PC-9 (cell line): ENCODE measurements at regions not wholly inside any gene's neighbourhood (a gene's known extent, or its start where the extent isn't known, plus 50 kb on each side); places are given as distances from the start of the nearest gene placed in this dataset.

Experiments used
- BruUV-seq: library from RNA; stranded (reverse); fragments of 400-500 nt; replicated peaks from 2 replicates; lab custom pipeline; 2021; lab: Mats Ljungman, UMichigan
- CTCF ChIA-PET: fragments of 300-600 bp; sonication (Branson Sonifier 250); formaldehyde crosslinking; loops from one replicate; lab custom pipeline; 2022; ENCODE audit warnings: antibody characterized with exemption; lab: Charles Lee
- POLR2A ChIA-PET: fragments of 300-600 bp; sonication (Branson Sonifier 250); formaldehyde crosslinking; loops from one replicate; lab custom pipeline; 2022; ENCODE audit warnings: antibody characterized with exemption; ENCODE audit not compliant: unreplicated experiment; lab: Charles Lee
- DNase-seq, 2 experiments: peaks; one replicate each; pipeline versions ENCODE4 v3.0.0 to v3.0.0-alpha.2; 2015 to 2022; ENCODE audit warnings: mixed read lengths in 1 of 2
- H2AFZ ChIP-seq: fragments of 200-600 bp; sonication (generic); 2 replicates; pipeline ENCODE4 v1.8.1; 2017; ENCODE audit warnings: antibody characterized with exemption
- H3F3A ChIP-seq: fragments of 200-600 bp; sonication (generic); 2 replicates; pipeline ENCODE4 v1.8.1; 2017; ENCODE audit warnings: antibody characterized with exemption, mild to moderate bottlenecking, low read depth; ENCODE audit not compliant: insufficient read depth
- H3K27ac ChIP-seq: fragments of 200-600 bp; sonication (generic); 2 replicates; pipeline ENCODE4 v1.6.1; 2016; ENCODE audit warnings: mixed run types
- H3K27me3 ChIP-seq: fragments of 200-600 bp; sonication (generic); 2 replicates; pipeline ENCODE4 v1.6.1; 2016; ENCODE audit warnings: low read depth, mixed run types; ENCODE audit not compliant: insufficient read depth
- H3K36me3 ChIP-seq: fragments of 200-600 bp; sonication (generic); 2 replicates; pipeline ENCODE4 v1.6.1; 2016; ENCODE audit warnings: low read depth, mixed run types
- H3K4me1 ChIP-seq: fragments of 200-600 bp; sonication (generic); replicated peaks from 2 replicates; pipeline ENCODE4 v1.6.1; 2016; ENCODE audit warnings: mixed run types; ENCODE audit not compliant: insufficient read depth
- H3K4me2 ChIP-seq: fragments of 200-600 bp; sonication (generic); 2 replicates; pipeline ENCODE4 v1.6.1; 2017; ENCODE audit warnings: mixed run types
- H3K4me3 ChIP-seq: fragments of 200-600 bp; sonication (generic); 2 replicates; pipeline ENCODE4 v1.6.1; 2016; ENCODE audit warnings: mixed run types
- H3K79me2 ChIP-seq: fragments of 200-600 bp; sonication (generic); 2 replicates; pipeline ENCODE4 v1.6.1; 2017; ENCODE audit warnings: low read depth, mixed run types
- H3K9me2 ChIP-seq: fragments of 200-600 bp; sonication (generic); 2 replicates; pipeline ENCODE4 v1.8.1; 2017; ENCODE audit warnings: mild to moderate bottlenecking; ENCODE audit not compliant: insufficient read depth
- H3K9me3 ChIP-seq: fragments of 200-600 bp; sonication (generic); 2 replicates; pipeline ENCODE4 v1.8.1; 2016; ENCODE audit warnings: low read depth; ENCODE audit not compliant: insufficient read depth
- H4K20me1 ChIP-seq: fragments of 200-600 bp; sonication (generic); 2 replicates; pipeline ENCODE4 v1.8.1; 2017; ENCODE audit not compliant: insufficient read depth
- CTCF ChIP-seq: fragments of 200-600 bp; sonication (generic); conservative IDR thresholded peaks from 2 replicates; pipeline ENCODE4 v1.6.1; 2017; ENCODE audit warnings: mixed run types, antibody characterized with exemption, mild to moderate bottlenecking, moderate library complexity
- EZH2 ChIP-seq: fragments of 200-600 bp; sonication (generic); IDR thresholded peaks from 2 replicates; pipeline ENCODE4 v1.8.0; 2017; ENCODE audit warnings: antibody characterized with exemption, low read depth
- intact Hi-C: fragments of 100-400 bp; cut with micrococcal nuclease; formaldehyde crosslinking; loops from one replicate; pipeline ENCODE4 v1.10.0; 2022; ENCODE audit not compliant: unreplicated experiment

- BruUV-seq = no TSS peak
- no peak overlapping the region for H3K4me3 ChIP-seq
- H2AFZ ChIP-seq = no peak overlapping the region
- DNase-seq = no peak
- peaks cover 6% of the 10 kb centered on the region; the same call in 1 of the 2 replicates for H3F3A ChIP-seq
- ChIA-PET POLR2A (no interaction called here), CTCF (no interaction called here)
- no peaks in the 10 kb centered on the region for H3K27me3 ChIP-seq
- no peak for TF ChIP-seq EZH2
- no peak for TF ChIP-seq CTCF
- H4K20me1 ChIP-seq = no peaks in the 10 kb centered on the region
- no peaks in the 10 kb centered on the region for H3K9me2 ChIP-seq
- peaks cover 7% of the 10 kb centered on the region for H3K9me3 ChIP-seq
- no peak overlapping the region for H3K27ac ChIP-seq
- H3K4me2 ChIP-seq = no peak overlapping the region
- H3K79me2 ChIP-seq = no peaks in the 10 kb centered on the region
- intact Hi-C loops = loop anchor here (10.0 kb wide), 1 partner anchor 125 kb away; no protein-coding TSS in a partner anchor
- H3K4me1 ChIP-seq = peaks cover 10% of the 10 kb centered on the region
- no peaks in the 10 kb centered on the region for H3K36me3 ChIP-seq
Observed at GRCh38 chr11:69940246-69940610, 121.0 kb upstream of the FGF3 start.

GRCh38 chr11:69941546-69942332 lies 122.5 kb upstream of the FGF3 start:
- no peak for DNase-seq
- peaks cover 2% of the 10 kb centered on the region for H3K9me3 ChIP-seq
- no peak overlapping the region for H2AFZ ChIP-seq
- H3K36me3 ChIP-seq = no peaks in the 10 kb centered on the region
- ChIA-PET POLR2A (no interaction called here), CTCF (no interaction called here)
- H3K9me2 ChIP-seq = no peaks in the 10 kb centered on the region
- TF ChIP-seq EZH2 = no peak
- no peak for TF ChIP-seq CTCF
- no peaks in the 10 kb centered on the region for H4K20me1 ChIP-seq
- H3K4me3 ChIP-seq = no peak overlapping the region
- H3K4me2 ChIP-seq = no peak overlapping the region
- peaks cover 3% of the 10 kb centered on the region for H3K4me1 ChIP-seq
- no peaks in the 10 kb centered on the region for H3K27me3 ChIP-seq
- no TSS peak for BruUV-seq
- intact Hi-C loops = loop anchor here (10.0 kb wide), 1 partner anchor 123 kb away; no protein-coding TSS in a partner anchor
- peaks cover 2% of the 10 kb centered on the region; the same call in 1 of the 2 replicates for H3F3A ChIP-seq
- H3K27ac ChIP-seq = no peak overlapping the region
- H3K79me2 ChIP-seq = peaks cover 2% of the 10 kb centered on the region; the same call in 1 of the 2 replicates

GRCh38 chr11:69942333-69942820 lies 123.2 kb upstream of the FGF3 start:
- H3K9me2 ChIP-seq = no peaks in the 10 kb centered on the region
- H3K27me3 ChIP-seq = no peaks in the 10 kb centered on the region
- no peaks in the 10 kb centered on the region for H3K36me3 ChIP-seq
- TF ChIP-seq EZH2 = no peak
- TF ChIP-seq CTCF = no peak
- ChIA-PET CTCF (interaction anchor here (0.6 kb wide), 1 partner anchor 45 kb away, joined by 3 read pairs; no protein-coding TSS in a partner anchor), POLR2A (no interaction called here)
- intact Hi-C loops = loop anchor here (10.0 kb wide), 1 partner anchor 122 kb away; no protein-coding TSS in a partner anchor
- no peaks in the 10 kb centered on the region for H4K20me1 ChIP-seq
- H3F3A ChIP-seq = peaks cover 5% of the 10 kb centered on the region; the same call in 1 of the 2 replicates
- H3K79me2 ChIP-seq = peaks cover 5% of the 10 kb centered on the region; the same call in 1 of the 2 replicates
- no peaks in the 10 kb centered on the region for H3K9me3 ChIP-seq
- DNase-seq = no peak
- no peak overlapping the region for H2AFZ ChIP-seq
- H3K27ac ChIP-seq = no peak overlapping the region
- H3K4me1 ChIP-seq = peaks cover 7% of the 10 kb centered on the region
- H3K4me3 ChIP-seq = no peak overlapping the region
- BruUV-seq = no TSS peak
- H3K4me2 ChIP-seq = no peak overlapping the region
